ENCODE measurements at regions not wholly inside any gene's neighbourhood (a gene's known extent, or its start where the extent isn't known, plus 50 kb on each side); places are given as distances from the start of the nearest gene placed in this dataset.

DNA sequence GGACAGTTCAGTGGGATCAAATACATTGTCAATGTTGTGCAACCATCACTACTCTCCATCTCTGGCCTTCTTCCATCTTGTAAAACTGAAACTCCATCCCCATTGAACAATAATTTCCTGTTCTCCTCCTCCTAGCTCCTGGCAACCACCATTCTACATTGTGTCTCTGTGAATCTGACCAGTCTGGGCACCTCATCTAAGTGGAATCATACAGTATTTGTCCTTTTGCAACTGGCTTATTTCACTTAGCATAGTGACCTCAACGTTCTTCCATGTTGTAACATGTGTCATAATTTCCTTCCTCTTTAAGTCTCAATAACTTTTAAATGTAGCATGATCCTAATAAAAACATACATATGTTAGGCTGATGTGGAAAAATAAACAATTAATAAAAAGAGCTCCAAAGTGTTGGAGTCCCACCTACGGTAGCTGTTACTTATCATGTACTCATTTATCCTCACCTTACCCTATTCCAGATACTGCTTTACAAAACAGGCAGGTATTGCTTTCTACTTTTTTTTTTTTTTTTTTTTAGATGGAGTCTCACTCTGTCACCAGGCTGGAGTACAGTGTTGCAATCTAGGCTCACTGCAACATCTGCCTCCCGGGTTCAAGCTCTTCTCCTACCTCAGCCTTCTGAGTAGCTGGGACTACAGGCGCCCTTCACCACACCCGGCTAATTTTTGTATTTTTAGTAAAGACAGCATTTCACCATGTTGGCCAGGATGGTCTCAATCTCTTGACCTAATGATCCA is 91.9 kb downstream of the TNFAIP3 start:
- no peak for TF ChIP-seq CTCF (IDR thresholded peaks at IDR 0.05; ENCODE audit: poor library complexity, severe bottlenecking)
- TF ChIP-seq POLR2AphosphoS5 (IDR thresholded peaks at IDR 0.05): no peak
- TF ChIP-seq EZH2 (IDR thresholded peaks at IDR 0.05; ENCODE audit: borderline replicate concordance, insufficient read depth, low read length, poor library complexity, severe bottlenecking): no peak

Data from neural cell (in vitro differentiated cells).